ENCODE measurements at regions not wholly inside any gene's neighbourhood (a gene's known extent, or its start where the extent isn't known, plus 50 kb on each side); places are given as distances from the start of the nearest gene placed in this dataset.
"Not testable (repeated sequence)": the region's sequence is repeated elsewhere in the genome, so short reads cannot be mapped to it uniquely, and the experiment has no call there.

DNA sequence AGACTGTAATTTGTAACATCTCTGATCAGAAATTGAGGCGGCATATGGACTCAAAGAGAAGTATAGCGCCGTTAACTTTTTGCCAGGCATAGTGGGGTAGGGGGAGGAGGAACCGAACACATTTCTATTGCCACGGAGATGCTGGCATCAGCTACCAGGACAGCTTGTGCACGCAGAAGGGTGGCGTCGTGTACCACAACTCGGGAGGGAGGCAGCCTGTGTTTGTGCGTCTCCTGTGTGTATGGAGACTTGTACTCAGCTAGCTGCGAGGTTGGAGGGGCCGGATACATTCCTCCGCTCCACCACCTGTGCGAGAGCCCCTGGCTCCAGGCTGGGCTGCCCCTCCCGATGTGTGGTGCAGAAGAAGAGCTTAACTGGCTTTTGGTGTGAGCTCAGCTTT is 634.8 kb downstream of the TYW1 start:
- no peak for TF ChIP-seq EZH2 (IDR thresholded peaks at IDR 0.05; ENCODE audit: borderline replicate concordance, low read depth, low read length, poor library complexity, severe bottlenecking)
- no peaks in the 10 kb centered on the region for H3K4me1 ChIP-seq (ENCODE audit: insufficient read depth, low read length, poor library complexity, severe bottlenecking)
- intact Hi-C loops (cut with micrococcal nuclease; ENCODE audit: unreplicated experiment): no loop called here
- no peak overlapping the region for H3K27ac ChIP-seq (ENCODE audit: low read depth, low read length, poor library complexity, severe bottlenecking)
- no peak for DNase-seq (ENCODE audit: low spot score)
- H3K27me3 ChIP-seq (replicated peaks; ENCODE audit: insufficient read depth, low read depth, low read length, poor library complexity): no peaks in the 10 kb centered on the region
- CTCF ChIA-PET: no interaction called here
- no peaks in the 10 kb centered on the region for H3K36me3 ChIP-seq (ENCODE audit: insufficient read depth, low read length, poor library complexity, severe bottlenecking)
- no peaks in the 10 kb centered on the region for H3K9me3 ChIP-seq (ENCODE audit: low read depth, low read length, poor library complexity, severe bottlenecking)
- H3K4me3 ChIP-seq (ENCODE audit: low read depth, low read length, poor library complexity, severe bottlenecking): no peak overlapping the region
- BruUV-seq (replicated peaks): no TSS peak
- POLR2A ChIA-PET (ENCODE audit: low non-redundant PET): no interaction called here

DNA sequence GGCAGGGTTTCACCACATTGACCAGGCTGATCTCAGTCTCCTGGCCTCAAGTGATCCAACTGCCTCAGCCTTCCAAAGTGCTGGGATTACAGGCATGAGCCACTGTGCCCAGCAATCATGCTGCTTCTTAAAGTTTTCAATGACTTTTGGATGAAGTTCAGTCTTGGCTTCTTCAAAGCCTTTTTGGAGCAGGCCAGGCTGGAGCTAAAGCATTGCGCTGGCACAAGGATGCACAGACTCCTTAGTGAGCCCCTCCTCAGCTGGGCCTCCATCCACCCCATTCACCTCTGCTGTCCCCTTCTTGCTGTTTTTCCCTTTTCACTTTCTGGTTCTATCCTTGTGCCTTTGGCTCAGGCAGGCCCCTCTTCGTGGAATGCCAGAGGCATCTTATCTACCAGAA is 638.6 kb downstream of the TYW1 start:
- no peaks in the 10 kb centered on the region for H3K36me3 ChIP-seq (ENCODE audit: insufficient read depth, low read length, poor library complexity, severe bottlenecking)
- TF ChIP-seq EZH2 (IDR thresholded peaks at IDR 0.05; ENCODE audit: borderline replicate concordance, low read depth, low read length, poor library complexity, severe bottlenecking): no peak
- TF ChIP-seq, protein P1, sequence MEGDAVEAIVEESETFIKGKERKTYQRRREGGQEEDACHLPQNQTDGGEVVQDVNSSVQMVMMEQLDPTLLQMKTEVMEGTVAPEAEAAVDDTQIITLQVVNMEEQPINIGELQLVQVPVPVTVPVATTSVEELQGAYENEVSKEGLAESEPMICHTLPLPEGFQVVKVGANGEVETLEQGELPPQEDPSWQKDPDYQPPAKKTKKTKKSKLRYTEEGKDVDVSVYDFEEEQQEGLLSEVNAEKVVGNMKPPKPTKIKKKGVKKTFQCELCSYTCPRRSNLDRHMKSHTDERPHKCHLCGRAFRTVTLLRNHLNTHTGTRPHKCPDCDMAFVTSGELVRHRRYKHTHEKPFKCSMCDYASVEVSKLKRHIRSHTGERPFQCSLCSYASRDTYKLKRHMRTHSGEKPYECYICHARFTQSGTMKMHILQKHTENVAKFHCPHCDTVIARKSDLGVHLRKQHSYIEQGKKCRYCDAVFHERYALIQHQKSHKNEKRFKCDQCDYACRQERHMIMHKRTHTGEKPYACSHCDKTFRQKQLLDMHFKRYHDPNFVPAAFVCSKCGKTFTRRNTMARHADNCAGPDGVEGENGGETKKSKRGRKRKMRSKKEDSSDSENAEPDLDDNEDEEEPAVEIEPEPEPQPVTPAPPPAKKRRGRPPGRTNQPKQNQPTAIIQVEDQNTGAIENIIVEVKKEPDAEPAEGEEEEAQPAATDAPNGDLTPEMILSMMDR (conservative IDR thresholded peaks at IDR 0.05; ENCODE audit: low read depth, low read length): no peak
- POLR2A ChIA-PET (ENCODE audit: low non-redundant PET): no interaction called here
- DNase-seq (ENCODE audit: low spot score): no peak
- no peaks in the 10 kb centered on the region for H3K27me3 ChIP-seq (replicated peaks; ENCODE audit: insufficient read depth, low read depth, low read length, poor library complexity)
- H3K4me1 ChIP-seq (ENCODE audit: insufficient read depth, low read length, poor library complexity, severe bottlenecking): no peaks in the 10 kb centered on the region
- intact Hi-C loops (cut with micrococcal nuclease; ENCODE audit: unreplicated experiment): no loop called here
- no peak overlapping the region for H3K27ac ChIP-seq (ENCODE audit: low read depth, low read length, poor library complexity, severe bottlenecking)
- no TSS peak for BruUV-seq (replicated peaks)
- no peaks in the 10 kb centered on the region for H3K9me3 ChIP-seq (ENCODE audit: low read depth, low read length, poor library complexity, severe bottlenecking)
- no peak overlapping the region for H3K4me3 ChIP-seq (ENCODE audit: low read depth, low read length, poor library complexity, severe bottlenecking)
- CTCF ChIA-PET: no interaction called here

DNA sequence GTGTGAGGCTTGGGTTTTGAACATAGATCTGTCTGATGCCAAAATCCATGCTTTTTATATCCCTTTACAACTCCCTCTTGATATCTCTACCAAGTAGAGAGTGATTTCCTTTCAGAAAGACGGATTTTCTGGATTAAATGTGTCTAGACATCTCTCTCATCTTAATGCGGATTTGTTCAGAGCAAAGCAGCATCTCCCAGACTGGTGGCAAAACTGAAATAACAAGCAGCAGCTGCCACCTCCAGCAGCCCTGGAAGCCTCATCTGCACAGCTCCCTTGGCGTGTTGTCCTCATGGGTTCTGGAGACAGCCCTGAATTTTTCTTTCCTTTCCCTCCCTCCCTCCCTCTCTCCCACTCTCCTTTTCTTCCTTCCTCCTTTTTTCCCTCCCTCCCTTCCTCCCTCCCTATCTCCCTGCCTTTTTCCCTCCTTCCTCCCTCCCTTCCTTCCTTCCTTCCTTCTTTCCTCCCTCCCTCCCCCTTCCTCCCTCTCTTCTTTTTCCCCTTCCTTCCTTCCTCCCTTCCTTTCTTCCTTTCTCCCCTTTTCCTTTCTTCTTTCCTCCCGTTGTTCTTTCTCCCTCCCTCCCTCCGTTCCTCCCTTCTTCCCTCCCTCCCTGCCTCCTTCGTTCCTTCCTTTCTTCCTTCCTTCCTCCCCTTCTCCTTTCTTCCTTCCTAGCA is 639.9 kb downstream of the TYW1 start:
- BruUV-seq (replicated peaks): no TSS peak
- intact Hi-C loops (cut with micrococcal nuclease; ENCODE audit: unreplicated experiment): no loop called here
- no peak for DNase-seq (ENCODE audit: low spot score)
- Histone ChIP-seq H3K27ac (ENCODE audit: low read depth, low read length, poor library complexity, severe bottlenecking) (no peak overlapping the region), H3K9me3 (ENCODE audit: low read depth, low read length, poor library complexity, severe bottlenecking) (no peaks in the 10 kb centered on the region), H3K4me3 (ENCODE audit: low read depth, low read length, poor library complexity, severe bottlenecking) (no peak overlapping the region), H3K27me3 (replicated peaks; ENCODE audit: insufficient read depth, low read depth, low read length, poor library complexity) (no peaks in the 10 kb centered on the region), H3K4me1 (ENCODE audit: insufficient read depth, low read length, poor library complexity, severe bottlenecking) (no peaks in the 10 kb centered on the region), H3K36me3 (ENCODE audit: insufficient read depth, low read length, poor library complexity, severe bottlenecking) (no peaks in the 10 kb centered on the region)
- ChIA-PET POLR2A (ENCODE audit: low non-redundant PET) (no interaction called here), CTCF (interaction anchor here (0.5 to 0.9 kb wide), 7 partner anchors 11 to 1376 kb away, joined by 3 to 19 read pairs (median 4); no protein-coding TSS in a partner anchor)
- no peak for TF ChIP-seq EZH2 (IDR thresholded peaks at IDR 0.05; ENCODE audit: borderline replicate concordance, low read depth, low read length, poor library complexity, severe bottlenecking)
- TF ChIP-seq, protein P1 (conservative IDR thresholded peaks at IDR 0.05; ENCODE audit: low read depth, low read length): no peak

DNA sequence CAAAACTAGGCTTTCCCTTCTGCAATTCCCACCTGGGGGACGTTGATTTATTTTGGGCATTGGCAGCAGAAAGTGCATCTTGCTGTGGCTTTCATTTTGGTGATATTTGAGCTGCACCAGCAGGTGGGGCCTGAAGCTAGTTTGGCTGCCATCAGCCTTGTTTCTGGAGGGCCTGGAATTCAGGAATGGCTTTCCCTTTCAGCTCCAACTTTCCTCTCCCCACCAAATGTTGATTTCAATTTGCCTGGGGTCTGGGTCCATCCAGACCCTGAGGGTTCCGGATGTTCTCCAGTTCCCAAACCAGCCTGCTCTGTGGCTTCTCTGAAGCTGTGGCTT is 640.4 kb downstream of the TYW1 start:
- no peaks in the 10 kb centered on the region for H3K36me3 ChIP-seq (ENCODE audit: insufficient read depth, low read length, poor library complexity, severe bottlenecking)
- H3K27ac ChIP-seq (ENCODE audit: low read depth, low read length, poor library complexity, severe bottlenecking): no peak overlapping the region
- DNase-seq (ENCODE audit: low spot score): peak; percentile 22
- no peak overlapping the region for H3K4me3 ChIP-seq (ENCODE audit: low read depth, low read length, poor library complexity, severe bottlenecking)
- ChIA-PET POLR2A (ENCODE audit: low non-redundant PET) (interaction anchor here (0.6 kb wide), 1 partner anchor 22 kb away, joined by 3 read pairs; no protein-coding TSS in a partner anchor), CTCF (interaction anchor here (0.5 to 0.9 kb wide), 7 partner anchors 11 to 265 kb away, joined by 3 to 19 read pairs (median 4); no protein-coding TSS in a partner anchor)
- no peaks in the 10 kb centered on the region for H3K9me3 ChIP-seq (ENCODE audit: low read depth, low read length, poor library complexity, severe bottlenecking)
- intact Hi-C loops (cut with micrococcal nuclease; ENCODE audit: unreplicated experiment): no loop called here
- TF ChIP-seq, protein P1 (conservative IDR thresholded peaks at IDR 0.05; ENCODE audit: low read depth, low read length): peak; percentile 47; the same call in 1 of the 2 replicates
- TF ChIP-seq EZH2 (IDR thresholded peaks at IDR 0.05; ENCODE audit: borderline replicate concordance, low read depth, low read length, poor library complexity, severe bottlenecking): no peak
- no peaks in the 10 kb centered on the region for H3K27me3 ChIP-seq (replicated peaks; ENCODE audit: insufficient read depth, low read depth, low read length, poor library complexity)
- no TSS peak for BruUV-seq (replicated peaks)
- no peaks in the 10 kb centered on the region for H3K4me1 ChIP-seq (ENCODE audit: insufficient read depth, low read length, poor library complexity, severe bottlenecking)

DNA sequence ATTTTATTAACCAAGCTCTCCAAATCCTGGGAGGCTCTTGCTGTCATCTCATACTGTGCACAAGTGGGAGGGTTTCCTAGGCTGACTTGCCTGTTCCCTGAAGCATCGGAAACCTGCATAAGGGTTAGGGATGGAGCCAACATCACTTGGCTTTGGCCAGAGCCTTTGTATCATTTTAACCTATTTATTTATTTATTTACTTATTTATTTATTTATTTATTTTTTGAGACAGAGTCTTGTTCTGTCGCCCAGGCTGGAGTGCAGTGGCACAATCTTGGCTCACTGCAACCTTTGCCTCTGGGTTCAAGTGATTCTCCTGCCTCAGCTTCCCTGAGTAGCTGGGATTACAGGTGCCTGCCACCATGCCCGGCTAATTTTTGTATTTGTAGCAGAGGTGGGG is 645.9 kb downstream of the TYW1 start:
- H3K4me3 ChIP-seq (ENCODE audit: low read depth, low read length, poor library complexity, severe bottlenecking); H3K36me3 ChIP-seq (ENCODE audit: insufficient read depth, low read length, poor library complexity, severe bottlenecking); POLR2A ChIA-PET (ENCODE audit: low non-redundant PET); CTCF ChIA-PET; H3K4me1 ChIP-seq (ENCODE audit: insufficient read depth, low read length, poor library complexity, severe bottlenecking); BruUV-seq (replicated peaks); H3K27me3 ChIP-seq (replicated peaks; ENCODE audit: insufficient read depth, low read depth, low read length, poor library complexity); DNase-seq (ENCODE audit: low spot score); intact Hi-C loops (cut with micrococcal nuclease; ENCODE audit: unreplicated experiment); H3K27ac ChIP-seq (ENCODE audit: low read depth, low read length, poor library complexity, severe bottlenecking); H3K9me3 ChIP-seq (ENCODE audit: low read depth, low read length, poor library complexity, severe bottlenecking): not testable (repeated sequence)

All from A673 (cell line).